ENCODE measurements at regions not wholly inside any gene's neighbourhood (a gene's known extent, or its start where the extent isn't known, plus 50 kb on each side); places are given as distances from the start of the nearest gene placed in this dataset.

- whole genome bisulfite sequencing, 2 experiments: 93% methylated on average over 8 of the region's 8 CpGs
- Histone ChIP-seq H3K9me3 (ENCODE audit: control insufficient read depth, low read length) (no peaks in the 10 kb centered on the region), H3K27ac (ENCODE audit: insufficient read depth, low read depth, low read length, poor library complexity, severe bottlenecking) (no peak overlapping the region), H3K4me3 (ENCODE audit: insufficient read depth, low read depth, low read length) (no peak overlapping the region), H3K27me3 (ENCODE audit: control insufficient read depth, insufficient read depth, low read length, poor library complexity, severe bottlenecking) (no peaks in the 10 kb centered on the region), H3K36me3 (ENCODE audit: control insufficient read depth, insufficient read depth, low read length) (no peaks in the 10 kb centered on the region), H3K4me1 (ENCODE audit: control insufficient read depth, insufficient read depth, low read length) (no peaks in the 10 kb centered on the region)
Observed at GRCh38 chr20:1718604-1719384, 61.2 kb upstream of the SIRPG start.

DNA sequence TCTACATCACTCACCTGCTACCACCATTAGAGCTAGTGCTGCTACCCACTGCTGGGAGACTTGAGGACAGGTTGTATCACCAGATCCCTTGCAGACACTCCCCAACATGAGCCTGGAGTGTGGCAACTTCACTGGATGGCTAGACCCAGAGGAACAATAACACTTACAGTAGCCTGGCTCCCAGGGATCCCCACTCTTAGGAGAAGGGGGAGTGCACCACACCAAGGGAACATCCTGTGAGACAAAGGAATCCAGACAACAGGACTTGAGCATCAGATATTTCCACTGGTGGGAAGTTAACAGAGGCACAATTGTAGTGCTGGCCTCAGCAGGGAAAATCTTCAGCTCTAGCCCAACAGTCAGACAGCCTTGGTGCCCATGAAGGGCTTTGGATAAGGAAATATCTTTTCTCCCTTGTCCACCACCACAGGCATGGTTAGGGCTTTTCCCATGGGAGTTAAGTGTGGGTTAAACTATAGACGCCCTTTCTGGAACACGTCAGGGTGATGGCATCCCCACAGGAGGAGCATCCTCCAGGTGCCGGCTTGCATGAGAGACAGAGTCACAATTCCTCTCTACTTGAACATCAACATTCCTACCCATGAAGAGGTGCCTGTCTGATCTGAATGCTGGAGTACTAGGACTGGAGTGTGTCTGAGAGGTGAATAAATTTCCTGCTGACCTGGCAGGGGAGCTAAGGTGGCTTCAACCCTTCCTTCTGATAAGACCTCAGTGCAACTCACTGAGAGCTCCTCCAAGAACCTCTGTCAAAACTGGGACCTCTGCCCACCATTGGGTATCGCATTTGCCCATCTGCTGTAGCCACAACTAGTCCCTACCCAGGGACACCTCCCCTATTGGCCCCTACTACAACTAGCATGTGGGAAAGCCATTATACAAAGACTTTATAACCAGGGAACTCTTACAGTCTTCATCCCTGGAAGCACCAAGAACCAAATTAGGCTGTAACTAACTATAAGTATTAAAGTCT lies 55.4 kb upstream of the SIRPG start:
- Histone ChIP-seq H3K4me3 (ENCODE audit: insufficient read depth, low read depth, low read length) (no peak overlapping the region), H3K9me3 (ENCODE audit: control insufficient read depth, low read length) (no peaks in the 10 kb centered on the region), H3K27ac (ENCODE audit: insufficient read depth, low read depth, low read length, poor library complexity, severe bottlenecking) (no peak overlapping the region), H3K4me1 (ENCODE audit: control insufficient read depth, insufficient read depth, low read length) (no peaks in the 10 kb centered on the region), H3K36me3 (ENCODE audit: control insufficient read depth, insufficient read depth, low read length) (no peaks in the 10 kb centered on the region), H3K27me3 (ENCODE audit: control insufficient read depth, insufficient read depth, low read length, poor library complexity, severe bottlenecking) (no peaks in the 10 kb centered on the region)
- 94 to 96% methylated on average over 4 of the region's 4 CpGs for WGBS, 2 experiments

- Histone ChIP-seq H3K4me3 (ENCODE audit: insufficient read depth, low read depth, low read length) (no peak overlapping the region), H3K27me3 (ENCODE audit: control insufficient read depth, insufficient read depth, low read length, poor library complexity, severe bottlenecking) (no peaks in the 10 kb centered on the region), H3K36me3 (ENCODE audit: control insufficient read depth, insufficient read depth, low read length) (no peaks in the 10 kb centered on the region), H3K4me1 (ENCODE audit: control insufficient read depth, insufficient read depth, low read length) (no peaks in the 10 kb centered on the region), H3K27ac (ENCODE audit: insufficient read depth, low read depth, low read length, poor library complexity, severe bottlenecking) (no peak overlapping the region), H3K9me3 (ENCODE audit: control insufficient read depth, low read length) (no peaks in the 10 kb centered on the region)
- 94 to 96% methylated on average over 14 of the region's 14 CpGs for WGBS, 2 experiments
Observed at GRCh38 chr20:1711826-1712601, 54.4 kb upstream of the SIRPG start.

- Histone ChIP-seq H3K4me1 (ENCODE audit: control insufficient read depth, insufficient read depth, low read length) (no peaks in the 10 kb centered on the region), H3K36me3 (ENCODE audit: control insufficient read depth, insufficient read depth, low read length) (no peaks in the 10 kb centered on the region), H3K4me3 (ENCODE audit: insufficient read depth, low read depth, low read length) (no peak overlapping the region), H3K27ac (ENCODE audit: insufficient read depth, low read depth, low read length, poor library complexity, severe bottlenecking) (no peak overlapping the region), H3K9me3 (ENCODE audit: control insufficient read depth, low read length) (no peaks in the 10 kb centered on the region), H3K27me3 (ENCODE audit: control insufficient read depth, insufficient read depth, low read length, poor library complexity, severe bottlenecking) (no peaks in the 10 kb centered on the region)
- 92 to 94% methylated on average over 11 of the region's 11 CpGs for WGBS, 2 experiments
Observed at GRCh38 chr20:1711266-1711665, 53.7 kb upstream of the SIRPG start.

- WGBS, 2 experiments: 75 to 76% methylated on average over 7 of the region's 7 CpGs
- Histone ChIP-seq H3K9me3 (ENCODE audit: control insufficient read depth, low read length) (no peaks in the 10 kb centered on the region), H3K4me1 (ENCODE audit: control insufficient read depth, insufficient read depth, low read length) (no peaks in the 10 kb centered on the region), H3K4me3 (ENCODE audit: insufficient read depth, low read depth, low read length) (no peak overlapping the region), H3K36me3 (ENCODE audit: control insufficient read depth, insufficient read depth, low read length) (no peaks in the 10 kb centered on the region), H3K27me3 (ENCODE audit: control insufficient read depth, insufficient read depth, low read length, poor library complexity, severe bottlenecking) (no peaks in the 10 kb centered on the region), H3K27ac (ENCODE audit: insufficient read depth, low read depth, low read length, poor library complexity, severe bottlenecking) (no peak overlapping the region)
Observed at GRCh38 chr20:1710484-1710883, 52.9 kb upstream of the SIRPG start.

GRCh38 chr20:1707588-1708449 lies 50.2 kb upstream of the SIRPG start:
- Histone ChIP-seq H3K36me3 (ENCODE audit: control insufficient read depth, insufficient read depth, low read length) (no peaks in the 10 kb centered on the region), H3K27ac (ENCODE audit: insufficient read depth, low read depth, low read length, poor library complexity, severe bottlenecking) (no peak overlapping the region), H3K27me3 (ENCODE audit: control insufficient read depth, insufficient read depth, low read length, poor library complexity, severe bottlenecking) (no peaks in the 10 kb centered on the region), H3K4me3 (ENCODE audit: insufficient read depth, low read depth, low read length) (no peak overlapping the region), H3K9me3 (ENCODE audit: control insufficient read depth, low read length) (no peaks in the 10 kb centered on the region), H3K4me1 (ENCODE audit: control insufficient read depth, insufficient read depth, low read length) (no peaks in the 10 kb centered on the region)
- WGBS, 2 experiments: 90 to 91% methylated on average over 6 of the region's 6 CpGs
